GM19239 (cell line): ENCODE measurements at regions not wholly inside any gene's neighbourhood (a gene's known extent, or its start where the extent isn't known, plus 50 kb on each side); places are given as distances from the start of the nearest gene placed in this dataset.
"Not testable (repeated sequence)": the region's sequence is repeated elsewhere in the genome, so short reads cannot be mapped to it uniquely, and the experiment has no call there.

Experiments used
- DNase-seq: peaks from one replicate; pipeline ENCODE4 v3.0.0; 2011; ENCODE audit warnings: low spot score; ENCODE audit not compliant: insufficient read length
- FAIRE-seq: peaks from 2 replicates; lab custom pipeline; 2011; peaks lifted over from hg19 to GRCh38; lab: Jason Lieb, UNC

DNA sequence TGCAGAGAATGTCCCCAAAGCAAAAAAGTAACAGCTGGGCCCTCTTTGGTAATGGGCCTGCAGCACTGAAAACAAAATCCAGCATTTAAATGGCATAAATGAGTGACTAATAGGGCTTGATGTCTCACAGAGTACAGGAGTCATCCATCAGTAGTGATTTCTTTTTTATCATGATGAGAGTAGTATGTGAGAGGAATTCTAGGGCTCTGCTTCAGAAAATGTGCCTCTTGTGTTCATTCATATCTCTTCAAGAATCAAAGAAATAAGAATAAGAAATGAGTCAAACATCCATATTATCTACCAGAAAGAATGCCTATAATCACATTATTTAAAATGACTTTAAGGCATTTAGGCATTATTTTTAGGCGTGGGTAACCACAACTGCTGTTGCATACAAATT is 792.9 kb upstream of the HTR2C start:
- FAIRE-seq (no peak), DNase-seq (no peak)

DNA sequence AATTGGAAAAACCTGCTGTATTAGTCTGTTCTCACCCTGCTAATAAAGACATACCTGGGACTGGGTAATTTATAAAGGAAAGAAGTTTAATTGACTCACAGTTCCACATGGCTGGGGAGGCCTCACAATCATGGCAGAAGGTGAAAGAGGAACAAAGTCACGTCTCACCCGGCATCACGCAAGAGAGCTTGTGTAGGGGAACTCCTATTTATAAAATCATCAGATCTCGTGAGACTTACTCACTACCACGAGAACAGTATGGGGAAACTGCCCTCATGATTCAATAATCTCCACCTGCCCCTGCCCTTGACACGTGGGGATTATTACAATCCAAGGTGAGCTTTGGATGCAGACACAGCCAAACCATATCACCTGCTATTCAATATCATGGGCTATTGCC is 799.1 kb upstream of the HTR2C start:
- peak; percentile 35 for FAIRE-seq
- not testable (repeated sequence) for DNase-seq

DNA sequence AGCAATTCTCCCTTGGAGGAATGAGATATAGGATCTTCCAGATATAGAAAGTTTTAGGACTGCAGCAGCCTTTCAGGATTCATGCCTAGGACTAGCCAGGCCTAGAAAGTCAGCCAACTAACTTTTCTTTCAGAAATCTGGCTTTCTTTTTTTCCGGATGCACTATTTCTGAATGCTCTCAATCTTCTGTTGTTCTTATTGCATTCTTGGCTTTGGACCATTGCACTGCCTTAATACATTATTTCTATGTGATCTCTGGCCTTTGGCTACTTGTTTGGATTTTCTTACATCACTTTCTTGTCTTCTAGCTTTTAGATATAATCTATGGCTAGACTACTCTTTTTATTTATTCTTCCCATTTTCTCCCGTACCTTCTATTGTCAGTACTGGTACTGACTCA is 813.1 kb upstream of the HTR2C start:
- FAIRE-seq = no peak
- DNase-seq = no peak

DNA sequence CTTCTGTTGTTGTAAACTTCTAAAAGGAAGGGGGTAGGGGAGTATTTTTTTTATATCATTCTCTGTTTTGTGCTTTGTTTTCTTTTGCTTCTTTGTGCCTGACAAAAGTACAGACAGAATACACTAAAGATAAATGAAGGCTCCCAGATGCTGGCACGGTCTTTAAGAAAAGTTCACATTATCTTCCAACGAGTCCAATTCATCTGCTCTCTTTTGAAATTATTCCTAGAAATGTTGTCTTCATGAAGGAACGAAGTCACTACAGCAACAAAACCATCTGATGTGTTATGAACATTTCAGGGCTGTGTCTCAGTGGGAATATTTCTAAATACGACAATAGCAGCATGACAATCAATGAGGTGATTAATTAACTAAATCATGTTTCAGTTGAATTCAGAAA is 813.8 kb upstream of the HTR2C start:
- no peak for FAIRE-seq
- DNase-seq = no peak

DNA sequence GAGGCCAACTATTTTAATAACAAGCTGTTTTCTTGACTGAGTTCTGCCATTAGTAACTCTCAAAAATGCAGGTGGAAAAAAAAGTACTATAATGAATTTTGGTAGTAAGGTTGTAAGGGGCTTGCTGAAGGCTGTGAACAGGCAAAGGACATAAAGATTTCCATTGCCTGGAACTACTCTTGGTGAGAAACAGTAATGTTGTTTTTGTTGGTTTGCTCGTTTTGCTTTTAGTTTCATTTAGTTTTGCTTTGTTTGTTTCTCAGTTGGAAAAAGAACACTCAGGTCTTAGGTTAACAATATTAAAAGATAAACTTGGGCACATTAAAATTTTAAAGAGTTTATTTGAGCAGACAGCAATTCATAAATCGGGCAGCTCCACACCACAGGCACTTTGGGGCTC is 824.5 kb upstream of the HTR2C start:
- DNase-seq (no peak), FAIRE-seq (no peak)

DNA sequence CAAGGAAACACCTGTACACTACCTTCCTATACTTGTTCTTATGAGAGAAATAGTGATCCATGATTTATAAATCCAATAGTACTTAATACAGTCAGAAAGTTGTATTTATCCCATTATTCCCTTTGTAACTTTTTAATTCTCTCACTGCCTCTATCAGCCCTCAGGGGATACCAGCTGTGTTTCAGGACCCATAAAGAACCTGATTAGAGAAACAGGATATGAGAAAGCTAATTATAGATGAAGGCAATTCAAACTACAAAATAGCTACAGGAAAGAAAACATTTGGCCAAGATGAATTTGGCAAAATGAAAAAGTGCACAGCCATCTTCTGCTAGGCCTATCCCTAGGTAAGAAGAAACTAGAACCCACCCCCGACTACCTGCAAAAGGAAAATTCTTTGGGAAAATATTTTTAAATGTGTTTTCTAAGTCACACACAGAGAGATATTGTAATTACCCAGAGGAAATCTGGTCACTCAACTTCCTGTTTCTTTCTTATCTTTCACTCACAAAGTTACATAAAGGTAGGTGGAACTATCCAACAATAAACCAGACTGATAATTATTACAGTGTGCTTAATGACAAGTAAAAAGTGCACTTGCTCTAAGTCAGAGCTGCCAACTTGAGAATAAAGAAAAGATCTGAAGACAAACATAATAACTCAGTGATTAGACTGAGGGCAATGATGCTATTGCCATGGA is 836.5 kb upstream of the HTR2C start:
- FAIRE-seq = peak; percentile 23
- DNase-seq = no peak

DNA sequence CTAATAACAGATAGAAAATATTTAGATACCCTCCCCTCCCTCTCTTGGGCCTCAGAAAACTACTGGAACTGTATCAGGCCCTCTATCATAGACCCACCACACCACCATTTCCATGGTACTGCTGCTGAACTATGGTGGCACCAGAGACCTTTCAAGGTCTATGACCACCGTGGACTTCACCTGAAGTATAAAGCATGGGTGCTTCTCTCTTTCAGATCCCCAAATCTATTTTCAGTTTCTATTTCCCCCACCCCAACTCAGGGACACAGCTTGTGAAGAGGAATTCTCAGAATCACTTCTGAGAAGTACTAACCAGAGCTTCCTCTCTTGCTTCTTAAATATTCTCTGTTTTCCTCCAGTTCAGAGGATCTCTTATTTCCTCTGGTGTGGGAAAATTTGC is 840.8 kb upstream of the HTR2C start:
- FAIRE-seq (peak; percentile 98), DNase-seq (no peak)

DNA sequence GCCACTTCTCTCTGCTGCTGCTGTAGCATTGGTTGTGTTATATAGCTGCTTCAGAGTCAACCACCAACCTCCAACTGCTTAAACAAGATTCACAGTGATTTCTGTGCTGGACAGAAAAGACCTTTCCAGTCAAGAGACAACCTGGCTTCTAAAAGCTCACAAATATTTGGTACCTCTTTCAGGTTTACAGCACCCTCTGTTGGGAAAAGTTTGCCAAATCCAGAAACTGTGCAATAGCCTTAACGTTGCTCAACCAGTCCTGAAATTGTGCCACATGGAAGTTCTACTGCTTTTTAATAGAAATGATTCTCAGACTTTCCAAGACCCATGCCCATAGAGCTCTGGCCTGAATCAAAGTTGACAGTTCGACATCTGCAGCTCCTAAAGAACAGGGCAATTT is 842.1 kb upstream of the HTR2C start:
- FAIRE-seq = no peak
- no peak for DNase-seq

DNA sequence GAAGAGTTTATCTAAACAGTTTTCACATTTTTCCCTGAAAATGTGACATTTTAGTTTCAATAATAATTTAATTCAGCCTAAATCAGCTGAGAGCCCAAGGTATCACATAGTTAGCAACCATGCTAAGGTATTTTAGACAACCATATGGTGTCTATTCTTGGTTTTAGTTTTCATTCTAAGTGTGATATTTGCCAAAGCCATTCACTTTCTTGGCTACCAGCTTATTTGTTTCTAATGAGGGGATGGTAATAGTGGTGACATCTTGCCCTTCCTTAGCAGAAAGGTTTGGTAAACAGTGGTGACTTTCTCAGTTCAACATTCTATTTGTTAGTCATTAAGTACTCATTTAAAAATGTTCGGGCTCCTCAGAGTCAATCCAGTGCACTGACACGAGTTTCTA is 854.9 kb upstream of the HTR2C start:
- DNase-seq (no peak), FAIRE-seq (no peak)

DNA sequence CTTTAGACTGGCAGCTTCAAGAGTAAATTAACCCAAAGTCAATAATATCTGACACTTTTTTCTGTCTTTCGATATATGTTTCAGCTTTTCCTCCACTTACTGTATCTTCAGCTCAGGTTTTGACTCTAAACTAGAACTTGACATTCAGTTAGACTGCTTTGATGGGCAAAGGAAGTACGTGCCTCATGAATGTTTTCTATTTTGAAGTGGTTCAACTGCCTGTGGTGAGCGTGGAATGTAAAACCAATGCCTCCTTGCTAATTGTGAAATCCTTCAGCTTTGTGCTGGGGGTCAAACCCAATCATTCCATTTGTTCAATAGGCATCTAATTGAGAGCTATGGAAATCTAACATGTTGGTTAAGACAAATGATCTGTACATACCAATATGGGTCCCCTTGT is 857.0 kb upstream of the HTR2C start:
- DNase-seq (no peak), FAIRE-seq (no peak)

DNA sequence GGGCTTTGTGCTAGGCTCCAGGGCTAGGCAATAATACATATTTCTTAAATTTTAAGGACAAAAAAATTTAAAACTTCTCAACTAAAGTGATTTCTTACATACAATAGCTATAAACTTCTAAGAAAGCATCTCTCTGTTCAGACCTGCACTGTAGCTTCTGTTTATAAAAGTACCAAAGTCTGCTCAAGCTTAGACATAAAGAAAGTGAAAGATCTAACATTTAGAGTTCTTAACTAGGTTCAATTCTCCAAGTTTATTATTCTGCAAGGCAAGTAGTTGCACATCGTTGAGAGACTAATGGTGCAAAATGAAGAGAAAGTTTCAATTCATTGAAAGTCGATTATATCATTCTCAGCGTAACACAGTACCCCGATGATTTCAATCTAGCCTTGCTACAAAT is 857.4 kb upstream of the HTR2C start:
- FAIRE-seq (peak; percentile 51), DNase-seq (no peak)

DNA sequence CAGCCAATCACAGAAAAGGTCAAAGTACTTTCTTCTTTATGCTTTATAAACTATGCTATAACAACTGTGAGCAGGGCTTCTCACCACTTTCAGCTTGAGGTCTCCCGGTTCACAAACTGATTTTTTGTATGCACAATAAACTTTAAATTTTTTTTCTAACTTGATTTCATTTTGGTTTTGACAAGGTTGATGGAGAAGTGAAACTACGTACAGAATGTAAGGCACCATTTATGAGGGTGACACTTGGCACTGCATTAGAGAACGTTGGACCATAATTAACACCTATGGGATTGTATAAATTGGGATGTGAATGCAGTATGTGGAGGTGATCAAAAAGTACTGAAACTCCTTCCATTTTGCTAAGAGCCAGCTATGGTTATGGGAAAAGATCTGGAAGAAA is 857.9 kb upstream of the HTR2C start:
- no peak for DNase-seq
- FAIRE-seq = no peak

DNA sequence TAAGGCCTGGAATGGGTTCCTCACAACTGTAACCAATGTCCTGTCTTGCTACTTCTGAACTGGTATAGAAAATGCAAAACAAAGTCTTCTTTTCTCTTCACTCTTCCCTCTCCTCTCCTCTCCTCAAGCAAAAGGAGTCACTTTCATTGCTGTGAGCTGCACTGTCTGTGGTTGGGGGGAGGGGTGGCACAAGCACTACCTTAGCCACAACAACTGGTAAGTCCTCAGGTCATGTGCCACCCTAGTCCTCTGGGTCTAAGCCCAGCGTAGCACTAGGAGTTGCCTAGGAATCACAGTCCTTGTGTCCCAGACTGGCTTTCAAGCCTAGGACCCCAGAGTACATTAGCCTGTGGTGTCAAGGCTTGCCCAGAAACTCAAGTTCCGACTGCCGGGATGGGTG is 859.3 kb upstream of the AMOT start:
- no peak for FAIRE-seq
- DNase-seq = no peak

DNA sequence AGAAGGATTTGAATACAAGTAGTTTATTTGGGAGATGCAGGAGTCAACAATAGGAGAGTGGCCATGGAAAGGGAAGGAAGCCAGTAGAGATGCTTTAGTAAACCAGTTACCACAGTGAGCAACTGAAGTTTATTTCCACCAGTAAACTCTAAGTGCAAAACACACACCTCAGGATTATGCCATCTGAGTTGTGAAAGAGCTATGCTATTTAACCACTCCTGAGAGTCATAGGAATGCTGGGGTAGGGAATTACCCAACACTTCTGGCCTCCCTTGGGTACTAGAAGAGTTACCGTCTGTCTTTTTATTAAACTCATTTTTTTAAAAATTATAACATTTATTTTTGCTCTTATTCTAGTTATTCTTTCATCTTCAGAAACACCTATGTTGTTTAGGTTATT is 834.6 kb upstream of the AMOT start:
- DNase-seq (no peak), FAIRE-seq (no peak)

DNA sequence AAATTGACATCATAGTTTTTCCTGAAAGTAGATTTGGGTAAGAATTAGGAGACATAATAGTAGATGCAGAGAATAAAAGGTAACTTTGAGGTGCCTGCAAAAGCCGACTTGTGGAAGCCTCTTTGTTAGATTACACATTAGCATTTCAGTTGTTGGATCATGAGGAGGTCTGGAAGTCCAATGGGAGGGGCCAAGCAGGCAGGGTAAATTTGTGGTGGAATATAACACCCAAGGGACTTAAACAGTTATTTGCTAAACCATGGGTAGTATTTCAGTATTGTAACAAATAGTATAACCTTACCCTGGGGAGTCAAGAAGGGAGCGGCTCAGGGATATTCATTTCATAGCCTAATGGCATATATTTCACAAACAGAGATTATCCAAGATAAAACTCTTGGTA is 810.7 kb upstream of the AMOT start:
- DNase-seq (no peak), FAIRE-seq (peak; percentile 59)

DNA sequence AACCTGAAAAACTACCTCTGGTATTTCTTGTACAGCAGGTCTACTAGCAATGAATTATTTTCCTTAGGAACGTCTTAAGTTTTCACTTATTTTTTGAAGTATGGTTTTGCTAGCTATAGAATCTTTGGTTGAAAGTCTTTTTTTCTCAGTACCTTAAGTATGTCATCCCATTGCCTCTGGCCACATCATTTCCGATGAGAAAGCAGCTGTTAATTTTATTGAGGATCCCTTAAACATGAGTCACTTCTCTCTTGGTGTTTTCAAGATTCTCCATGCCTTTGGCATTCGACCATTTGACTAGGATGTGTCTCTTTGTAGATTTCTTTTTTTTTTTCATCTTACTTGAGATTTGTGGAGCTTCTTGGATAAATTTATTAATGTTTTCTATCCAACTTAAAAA is 803.8 kb upstream of the AMOT start:
- DNase-seq (no peak), FAIRE-seq (no peak)

DNA sequence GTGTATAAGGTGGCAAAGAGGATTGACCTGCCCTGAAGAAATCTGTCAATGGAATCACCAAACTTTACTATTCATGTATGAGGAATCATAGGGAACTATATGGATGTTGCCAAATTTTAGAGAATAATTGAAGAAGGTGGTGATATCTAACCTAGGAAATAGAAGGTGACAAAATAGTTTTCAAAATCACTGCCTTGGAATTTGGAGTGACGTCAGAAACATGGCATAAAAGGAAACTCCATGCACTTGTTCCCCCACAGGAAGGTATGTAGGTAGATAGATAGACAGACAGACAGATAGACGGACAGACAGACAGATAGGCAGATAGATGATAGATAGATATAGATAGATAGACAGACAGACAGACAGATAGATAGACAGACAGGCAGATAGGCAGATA is 793.9 kb upstream of the AMOT start:
- FAIRE-seq (no peak), DNase-seq (no peak)

DNA sequence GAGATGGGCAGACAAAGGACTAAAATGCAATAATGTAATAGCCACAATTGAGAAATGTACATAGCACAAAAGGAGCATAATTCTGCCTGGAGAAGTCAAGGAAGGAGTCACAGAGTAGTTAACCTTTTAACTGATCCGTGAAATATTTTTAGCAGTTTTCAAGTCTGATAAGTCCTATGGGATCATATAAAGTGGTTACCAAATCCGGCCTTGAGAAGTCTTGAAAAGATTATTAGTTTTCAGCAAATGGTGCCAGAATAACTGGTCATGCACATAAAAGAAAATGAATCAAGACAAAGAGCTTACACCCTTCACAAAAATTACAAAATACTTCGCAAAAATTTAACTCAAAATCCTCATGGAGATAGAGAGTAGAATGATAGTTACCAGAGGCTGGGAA is 788.7 kb upstream of the AMOT start:
- no peak for FAIRE-seq
- no peak for DNase-seq

DNA sequence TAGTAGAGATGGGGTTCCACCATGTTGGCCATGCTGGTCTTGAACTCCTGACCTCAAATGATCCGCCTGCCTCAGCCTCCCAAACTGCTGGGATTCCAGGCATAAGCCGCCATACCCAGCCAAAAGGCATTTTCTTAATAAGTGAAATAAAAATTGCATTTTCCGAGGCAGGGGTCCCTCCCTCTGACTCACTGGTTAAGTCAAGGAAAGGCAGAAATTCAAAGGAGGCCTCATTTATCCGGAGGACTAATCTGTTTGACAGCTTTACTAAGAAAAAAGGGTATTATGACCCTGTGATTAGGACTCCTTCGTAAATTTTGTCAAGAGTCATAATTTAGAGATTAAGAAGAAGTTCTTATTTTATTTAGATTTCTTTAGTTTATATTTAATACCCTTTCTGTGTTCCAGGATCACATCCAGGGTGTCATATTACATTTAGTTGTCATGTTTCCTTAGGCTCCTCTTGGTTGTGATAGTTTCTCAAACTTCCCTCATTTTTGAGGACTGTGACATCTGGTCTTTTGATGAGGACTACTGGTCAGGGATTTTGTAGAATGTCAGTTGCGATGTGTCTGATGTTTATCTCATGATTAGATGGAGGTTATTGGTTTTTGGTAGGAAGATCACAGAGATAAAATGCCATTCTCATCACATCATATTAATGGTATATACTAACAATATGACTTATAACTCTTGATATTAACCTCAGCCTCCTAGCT is 753.7 kb upstream of the AMOT start:
- DNase-seq (no peak), FAIRE-seq (no peak)

DNA sequence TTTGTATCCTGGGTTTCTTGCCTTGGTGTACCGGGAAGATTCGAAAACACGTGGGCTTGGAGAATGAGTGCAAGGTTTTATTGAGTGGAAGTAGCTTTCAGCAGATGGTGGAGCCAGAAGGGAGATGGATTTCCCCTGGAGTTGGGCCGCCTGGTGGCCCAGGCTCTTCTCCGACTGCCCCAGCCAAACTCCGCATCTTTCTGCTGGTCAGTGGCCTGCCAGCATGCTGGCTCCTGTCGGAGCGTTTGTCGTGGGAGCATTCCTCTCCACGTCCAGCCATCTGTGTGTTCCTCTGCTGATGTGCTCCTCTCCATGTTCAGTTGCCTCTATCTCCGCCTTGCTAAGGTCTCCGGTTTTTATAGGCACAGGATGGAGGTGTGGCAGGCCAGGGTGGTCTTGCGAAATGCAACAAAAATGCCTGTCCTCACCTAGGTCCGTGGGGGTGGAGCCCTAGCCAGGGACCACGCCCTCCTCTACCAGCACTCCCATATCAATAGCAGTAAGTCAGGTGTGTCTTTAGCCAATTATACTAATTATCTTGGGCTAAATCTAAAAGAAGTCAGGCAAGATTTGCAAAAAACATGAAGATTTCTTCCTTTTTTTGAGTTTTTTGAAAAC is 745.8 kb upstream of the AMOT start:
- FAIRE-seq = no peak
- no peak for DNase-seq

DNA sequence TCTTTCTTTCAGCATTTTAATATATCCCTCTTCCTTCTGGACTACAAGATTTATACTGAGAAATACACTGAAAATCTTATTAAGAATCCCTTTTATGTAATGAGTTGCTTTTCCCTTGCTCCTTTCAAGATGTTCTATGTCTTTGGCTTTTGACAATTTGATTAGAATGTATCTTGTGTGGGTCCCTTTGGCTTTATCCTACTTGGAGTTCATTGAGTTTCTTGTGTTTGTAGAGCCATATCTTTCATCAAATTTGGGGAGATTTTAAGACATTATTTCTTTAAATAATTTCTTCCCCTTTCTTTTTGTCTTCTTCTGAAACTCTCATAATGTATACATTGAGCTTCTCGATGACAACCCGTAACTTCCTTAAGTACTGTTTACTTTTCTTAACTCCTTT is 739.9 kb upstream of the AMOT start:
- DNase-seq = no peak
- FAIRE-seq = no peak

DNA sequence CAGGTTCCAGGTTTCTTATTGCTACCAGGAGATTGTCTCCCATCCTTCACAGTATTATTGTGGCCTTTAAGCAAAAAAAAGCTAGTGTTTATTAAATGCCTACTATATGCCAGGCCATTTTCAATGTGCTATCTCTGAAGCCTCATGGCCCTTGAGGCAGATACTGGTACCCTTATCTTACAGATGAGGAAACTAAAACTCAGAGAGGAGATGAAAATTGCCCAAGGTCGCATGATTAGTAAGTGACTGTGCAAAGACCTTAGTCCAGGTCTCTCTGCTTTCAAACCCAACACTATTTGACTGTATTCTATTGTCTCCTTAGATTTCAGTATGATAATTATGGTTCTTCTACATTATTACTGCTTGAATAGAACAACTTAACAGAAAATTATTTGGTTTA is 717.9 kb upstream of the AMOT start:
- FAIRE-seq (no peak), DNase-seq (no peak)
